ENCODE measurements at regions not wholly inside any gene's neighbourhood (a gene's known extent, or its start where the extent isn't known, plus 50 kb on each side); places are given as distances from the start of the nearest gene placed in this dataset.
"Not testable (repeated sequence)": the region's sequence is repeated elsewhere in the genome, so short reads cannot be mapped to it uniquely, and the experiment has no call there.

- Histone ChIP-seq H3K36me3 (ENCODE audit: insufficient read depth, low read length) (no peaks in the 10 kb centered on the region), H3K9me3 (ENCODE audit: insufficient read depth, low read depth, low read length) (no peaks in the 10 kb centered on the region), H4K20me1 (ENCODE audit: insufficient read depth, low read length, poor library complexity, severe bottlenecking) (no peaks in the 10 kb centered on the region), H3K79me2 (ENCODE audit: insufficient read depth, low read length) (no peaks in the 10 kb centered on the region), H3K4me3 (ENCODE audit: low read length, poor library complexity, severe bottlenecking) (no peak overlapping the region), H3K9me2 (replicated peaks; ENCODE audit: low read depth, low read length) (no peaks in the 10 kb centered on the region), H3K27me3 (ENCODE audit: insufficient read depth, low read length, poor library complexity, severe bottlenecking) (no peaks in the 10 kb centered on the region), H3K9ac (ENCODE audit: low read depth, low read length, poor library complexity, severe bottlenecking) (no peak overlapping the region), H2AFZ (ENCODE audit: low read length) (no peak overlapping the region), H3K4me2 (ENCODE audit: low read depth, low read length, poor library complexity, severe bottlenecking) (no peak overlapping the region), H3F3A (ENCODE audit: low read depth) (no peaks in the 10 kb centered on the region), H3K4me1 (ENCODE audit: insufficient read depth, low read length, poor library complexity, severe bottlenecking) (peaks cover 3% of the 10 kb centered on the region)
- no peak for TF ChIP-seq EZH2phosphoT487 (IDR thresholded peaks at IDR 0.05; ENCODE audit: borderline replicate concordance)
- TF ChIP-seq CTCF (conservative IDR thresholded peaks at IDR 0.05; ENCODE audit: low read length), result no peak
These were observed 135.8 kb downstream of the PXDC1 start for GRCh38 chr6:3615391-3616380.

- Histone ChIP-seq H3K36me3 (ENCODE audit: insufficient read depth, low read length) (no peaks in the 10 kb centered on the region), H2AFZ (ENCODE audit: low read length) (no peak overlapping the region), H3F3A (ENCODE audit: low read depth) (no peaks in the 10 kb centered on the region), H3K9me3 (ENCODE audit: insufficient read depth, low read depth, low read length) (no peaks in the 10 kb centered on the region), H3K4me1 (ENCODE audit: insufficient read depth, low read length, poor library complexity, severe bottlenecking) (no peaks in the 10 kb centered on the region), H3K79me2 (ENCODE audit: insufficient read depth, low read length) (no peaks in the 10 kb centered on the region), H3K27me3 (ENCODE audit: insufficient read depth, low read length, poor library complexity, severe bottlenecking) (no peaks in the 10 kb centered on the region), H4K20me1 (ENCODE audit: insufficient read depth, low read length, poor library complexity, severe bottlenecking) (no peaks in the 10 kb centered on the region), H3K4me2 (ENCODE audit: low read depth, low read length, poor library complexity, severe bottlenecking) (no peak overlapping the region), H3K9ac (ENCODE audit: low read depth, low read length, poor library complexity, severe bottlenecking) (no peak overlapping the region), H3K4me3 (ENCODE audit: low read length, poor library complexity, severe bottlenecking) (no peak overlapping the region), H3K9me2 (replicated peaks; ENCODE audit: low read depth, low read length) (no peaks in the 10 kb centered on the region)
- no peak for TF ChIP-seq CTCF (conservative IDR thresholded peaks at IDR 0.05; ENCODE audit: low read length)
These were observed 136.6 kb downstream of the PXDC1 start for GRCh38 chr6:3614918-3615317.

DNA sequence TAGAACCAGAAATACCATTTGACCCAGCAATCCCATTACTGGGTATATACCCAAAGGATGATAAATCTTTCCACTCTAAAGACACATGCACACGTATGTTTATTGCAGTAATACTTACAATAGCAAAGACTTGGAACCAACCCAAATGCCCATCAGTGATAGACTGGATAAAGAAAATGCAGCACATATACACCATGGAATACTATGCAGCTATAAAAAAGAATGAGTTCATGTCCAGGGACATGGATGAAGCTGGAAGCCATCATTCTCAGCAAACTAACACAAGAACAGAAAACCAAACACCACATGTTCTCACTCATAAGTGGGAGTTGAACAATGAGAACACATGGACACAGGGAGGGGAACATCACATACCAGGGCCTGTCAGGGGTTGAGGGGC, 137.9 kb downstream of the PXDC1 start:
- H3K4me2 ChIP-seq (ENCODE audit: low read depth, low read length, poor library complexity, severe bottlenecking); H2AFZ ChIP-seq (ENCODE audit: low read length); H3F3A ChIP-seq (ENCODE audit: low read depth); H3K9ac ChIP-seq (ENCODE audit: low read depth, low read length, poor library complexity, severe bottlenecking); H3K36me3 ChIP-seq (ENCODE audit: insufficient read depth, low read length); H3K4me3 ChIP-seq (ENCODE audit: low read length, poor library complexity, severe bottlenecking); H3K9me2 ChIP-seq (replicated peaks; ENCODE audit: low read depth, low read length); H4K20me1 ChIP-seq (ENCODE audit: insufficient read depth, low read length, poor library complexity, severe bottlenecking); H3K79me2 ChIP-seq (ENCODE audit: insufficient read depth, low read length); H3K27me3 ChIP-seq (ENCODE audit: insufficient read depth, low read length, poor library complexity, severe bottlenecking); H3K4me1 ChIP-seq (ENCODE audit: insufficient read depth, low read length, poor library complexity, severe bottlenecking); H3K9me3 ChIP-seq (ENCODE audit: insufficient read depth, low read depth, low read length): not testable (repeated sequence)
